Brain microvascular endothelial cell (primary cell): ENCODE measurements at regions not wholly inside any gene's neighbourhood (a gene's known extent, or its start where the extent isn't known, plus 50 kb on each side); places are given as distances from the start of the nearest gene placed in this dataset.
"Not testable (repeated sequence)": the region's sequence is repeated elsewhere in the genome, so short reads cannot be mapped to it uniquely, and the experiment has no call there.

Experiments used
- DNase-seq: peaks from one replicate; pipeline ENCODE4 v3.0.0-alpha.2; 2020
- H3K27ac ChIP-seq: fragments of 250-450 bp; sonication (Bioruptor Pico); 2 replicates; pipeline ENCODE4 v1.5.1; 2020; ENCODE audit warnings: mild to moderate bottlenecking, moderate library complexity
- H3K27me3 ChIP-seq: fragments of 250-450 bp; sonication (Bioruptor Pico); replicated peaks from 2 replicates; pipeline ENCODE4 v1.5.1; 2020; ENCODE audit warnings: mild to moderate bottlenecking
- H3K36me3 ChIP-seq: fragments of 250-450 bp; sonication (Bioruptor Pico); replicated peaks from 2 replicates; pipeline ENCODE4 v1.5.1; 2020; ENCODE audit warnings: mild to moderate bottlenecking
- H3K4me3 ChIP-seq: 2 replicates; pipeline ENCODE4 v1.5.1; 2011; ENCODE audit warnings: low read depth, mild to moderate bottlenecking, control low read depth, low read length, moderate library complexity
- in situ Hi-C: cut with HindIII; loops from 2 replicates; pipeline ENCODE4 v1.10.0; 2017; ENCODE audit warnings: low sequenced_read_pairs, low pct_ligation_motif_present
- TF ChIP-seq, protein P1 (sequence below): IDR thresholded peaks from 2 replicates; pipeline ENCODE4 v1.5.1; 2011; ENCODE audit warnings: low read depth, mild to moderate bottlenecking, moderate library complexity, low read length, control low read depth, inconsistent platforms; ENCODE audit errors: missing control alignments

DNA sequence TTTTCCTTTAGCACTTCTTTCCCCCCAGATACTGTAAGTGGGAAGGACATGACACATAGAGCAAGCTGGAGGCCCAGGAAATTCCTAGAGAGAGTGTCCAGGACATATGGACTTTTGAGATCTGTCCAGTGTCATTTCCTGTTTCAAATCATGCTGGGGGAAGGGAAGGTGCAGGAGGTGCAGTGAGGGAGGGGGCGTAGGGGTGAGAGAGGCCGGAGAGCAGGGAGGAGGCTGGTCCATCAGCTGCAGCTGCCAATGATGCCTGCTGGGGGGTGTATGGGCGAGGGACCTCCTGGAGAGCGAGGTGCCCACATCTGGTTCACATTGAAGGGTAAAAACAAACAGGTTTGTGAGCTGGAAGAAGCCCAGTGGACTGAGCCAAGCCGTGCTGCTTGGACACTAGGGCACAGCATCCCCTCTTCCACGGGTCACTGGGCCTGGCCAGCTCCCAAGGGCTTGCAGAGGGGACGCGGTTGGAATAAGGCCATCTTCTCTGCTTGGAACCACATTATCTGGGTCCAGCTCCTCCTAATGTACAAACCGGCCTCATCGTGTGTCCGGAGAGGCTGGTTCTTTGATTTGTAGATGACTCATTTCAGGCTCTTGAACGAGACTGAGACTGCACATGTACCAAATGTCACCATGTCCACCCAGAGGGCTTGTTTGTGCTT, 70.4 kb upstream of the SMURF2 start:
- Histone ChIP-seq H3K36me3 (no peaks in the 10 kb centered on the region), H3K4me3 (no peak overlapping the region), H3K27me3 (no peaks in the 10 kb centered on the region), H3K27ac (peak overlapping the region; percentile 10)
- peak; percentile 62 for DNase-seq
- in situ Hi-C loops = no loop called here
- TF ChIP-seq, protein P1, sequence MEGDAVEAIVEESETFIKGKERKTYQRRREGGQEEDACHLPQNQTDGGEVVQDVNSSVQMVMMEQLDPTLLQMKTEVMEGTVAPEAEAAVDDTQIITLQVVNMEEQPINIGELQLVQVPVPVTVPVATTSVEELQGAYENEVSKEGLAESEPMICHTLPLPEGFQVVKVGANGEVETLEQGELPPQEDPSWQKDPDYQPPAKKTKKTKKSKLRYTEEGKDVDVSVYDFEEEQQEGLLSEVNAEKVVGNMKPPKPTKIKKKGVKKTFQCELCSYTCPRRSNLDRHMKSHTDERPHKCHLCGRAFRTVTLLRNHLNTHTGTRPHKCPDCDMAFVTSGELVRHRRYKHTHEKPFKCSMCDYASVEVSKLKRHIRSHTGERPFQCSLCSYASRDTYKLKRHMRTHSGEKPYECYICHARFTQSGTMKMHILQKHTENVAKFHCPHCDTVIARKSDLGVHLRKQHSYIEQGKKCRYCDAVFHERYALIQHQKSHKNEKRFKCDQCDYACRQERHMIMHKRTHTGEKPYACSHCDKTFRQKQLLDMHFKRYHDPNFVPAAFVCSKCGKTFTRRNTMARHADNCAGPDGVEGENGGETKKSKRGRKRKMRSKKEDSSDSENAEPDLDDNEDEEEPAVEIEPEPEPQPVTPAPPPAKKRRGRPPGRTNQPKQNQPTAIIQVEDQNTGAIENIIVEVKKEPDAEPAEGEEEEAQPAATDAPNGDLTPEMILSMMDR = no peak

DNA sequence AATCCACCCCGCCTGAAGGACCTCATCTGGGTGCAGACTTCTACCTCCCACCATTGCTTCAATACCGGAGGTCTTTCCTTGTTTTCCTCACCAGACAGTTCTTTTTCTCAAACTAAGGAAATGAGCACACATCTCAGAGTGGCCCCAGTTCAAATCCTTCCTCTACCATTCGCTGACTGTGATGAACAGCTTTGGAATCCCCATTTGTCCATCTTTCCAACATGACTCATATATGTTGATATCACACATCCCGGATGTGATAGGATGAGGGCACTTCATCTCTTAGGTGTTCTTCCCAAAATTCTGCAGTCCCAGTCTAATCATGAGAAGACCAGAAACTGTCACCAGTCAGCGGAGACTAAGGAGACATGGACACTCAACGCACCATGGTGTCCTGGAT, 67.9 kb upstream of the SMURF2 start:
- H3K36me3 ChIP-seq, H3K4me3 ChIP-seq, H3K27me3 ChIP-seq, in situ Hi-C loops: not testable (repeated sequence)
- peak overlapping the region; percentile 31 for H3K27ac ChIP-seq
- DNase-seq = peak; percentile 69

DNA sequence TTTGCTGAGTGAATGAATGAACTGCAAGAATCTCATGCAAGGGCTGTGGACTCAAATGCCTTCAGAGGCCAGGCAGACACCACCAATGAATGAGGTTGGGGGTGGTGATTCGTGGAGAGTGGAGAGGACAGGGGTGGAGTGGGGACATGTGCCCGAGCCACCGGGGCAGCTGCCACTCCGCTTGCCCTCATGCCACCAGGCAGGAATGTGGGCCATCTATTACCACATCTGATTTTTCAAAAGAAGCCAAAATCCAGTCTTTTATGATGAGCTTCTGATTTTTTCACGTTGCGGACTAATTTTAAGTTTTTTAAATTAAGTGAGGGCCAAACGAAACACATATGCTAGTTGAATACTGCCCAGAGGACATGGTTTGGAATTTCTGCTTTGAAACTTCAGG, 67.1 kb upstream of the SMURF2 start:
- H3K4me3 ChIP-seq = no peak overlapping the region
- no peaks in the 10 kb centered on the region for H3K27me3 ChIP-seq
- TF ChIP-seq, protein P1 = no peak
- no peaks in the 10 kb centered on the region for H3K36me3 ChIP-seq
- DNase-seq = no peak
- H3K27ac ChIP-seq = no peak overlapping the region
- in situ Hi-C loops = no loop called here

DNA sequence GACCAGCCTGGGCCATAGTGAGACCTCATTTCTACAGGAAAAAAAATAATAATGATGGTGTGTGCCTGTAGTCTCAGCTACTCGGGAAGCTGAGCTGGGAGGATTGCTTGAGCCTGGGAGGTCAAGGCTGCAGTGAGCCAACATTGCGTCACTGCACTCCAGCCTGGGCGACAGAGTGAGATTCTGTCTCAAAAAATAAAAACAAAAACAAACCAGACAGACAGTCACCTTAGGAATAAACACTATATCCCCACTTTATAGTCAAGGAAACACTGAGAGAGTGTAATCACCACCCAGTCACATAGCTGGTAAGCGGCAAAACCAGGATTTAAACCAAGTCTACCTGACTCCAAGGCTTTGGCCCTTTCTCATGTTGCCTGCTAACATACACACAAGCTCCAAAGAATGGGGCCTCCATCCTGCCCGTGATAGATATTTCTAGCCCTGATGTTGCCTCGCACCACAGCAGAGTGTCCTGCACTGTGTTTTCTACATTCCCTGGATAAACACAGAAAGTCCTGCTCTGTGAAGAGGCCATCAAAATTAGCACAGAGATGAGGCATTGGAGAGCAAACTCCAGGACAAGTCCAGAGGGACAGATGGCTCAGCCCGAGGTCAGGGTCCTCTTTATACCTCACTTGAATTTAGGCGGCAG, 66.1 kb upstream of the SMURF2 start:
- TF ChIP-seq, protein P1 = no peak
- H3K4me3 ChIP-seq = no peak overlapping the region
- no peak for DNase-seq

DNA sequence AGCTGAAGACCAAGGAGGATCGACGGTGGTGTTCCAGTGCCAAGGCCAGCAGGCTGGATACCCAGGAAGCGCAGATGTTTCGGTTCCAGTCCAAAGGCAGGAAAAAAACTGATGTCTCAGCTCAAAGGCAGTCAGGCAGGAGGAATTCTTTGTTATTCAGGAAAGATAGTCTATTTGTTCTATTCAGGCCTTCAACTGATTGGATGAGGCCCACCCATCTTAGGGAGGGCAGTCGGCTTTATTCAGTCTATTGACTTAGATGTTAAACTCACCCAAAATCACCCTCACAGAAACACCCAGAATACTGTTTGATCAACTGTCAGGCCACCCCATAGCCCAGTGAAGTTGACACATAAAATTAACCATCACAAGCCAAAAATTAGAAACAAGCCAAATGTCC, 63.9 kb upstream of the SMURF2 start:
- H3K27ac ChIP-seq, DNase-seq, H3K36me3 ChIP-seq, H3K4me3 ChIP-seq, in situ Hi-C loops, H3K27me3 ChIP-seq: not testable (repeated sequence)

More for the DNA sequence above, 66.1 kb upstream of the SMURF2 start:
- H3K27ac ChIP-seq = peak overlapping the region; percentile 54
- no peaks in the 10 kb centered on the region for H3K36me3 ChIP-seq
- in situ Hi-C loops = no loop called here
- H3K27me3 ChIP-seq = no peaks in the 10 kb centered on the region

DNA sequence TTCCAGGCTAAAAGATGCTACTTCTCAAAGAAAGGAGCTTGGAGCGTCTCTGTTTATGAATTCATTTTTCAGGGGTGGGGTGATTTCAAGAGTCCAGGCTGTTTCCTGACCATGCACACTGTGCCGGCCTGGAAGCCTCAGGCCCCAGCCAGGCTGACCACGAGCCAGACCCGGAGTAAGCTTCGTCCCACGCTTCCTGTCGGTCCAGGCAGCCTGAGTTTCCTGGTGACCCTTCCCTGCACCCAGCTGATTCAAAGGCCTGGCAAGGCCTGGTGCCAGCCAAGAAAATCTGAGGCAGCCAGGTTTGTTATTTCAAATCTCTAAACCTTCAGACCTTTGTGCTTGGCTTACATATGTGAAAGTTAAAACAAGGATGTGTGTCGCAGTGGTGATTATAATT, 62.1 kb upstream of the SMURF2 start:
- in situ Hi-C loops, H3K4me3 ChIP-seq, H3K27me3 ChIP-seq, H3K36me3 ChIP-seq: not testable (repeated sequence)
- peak overlapping the region; percentile 81 for H3K27ac ChIP-seq
- peak; percentile 73 for DNase-seq

DNA sequence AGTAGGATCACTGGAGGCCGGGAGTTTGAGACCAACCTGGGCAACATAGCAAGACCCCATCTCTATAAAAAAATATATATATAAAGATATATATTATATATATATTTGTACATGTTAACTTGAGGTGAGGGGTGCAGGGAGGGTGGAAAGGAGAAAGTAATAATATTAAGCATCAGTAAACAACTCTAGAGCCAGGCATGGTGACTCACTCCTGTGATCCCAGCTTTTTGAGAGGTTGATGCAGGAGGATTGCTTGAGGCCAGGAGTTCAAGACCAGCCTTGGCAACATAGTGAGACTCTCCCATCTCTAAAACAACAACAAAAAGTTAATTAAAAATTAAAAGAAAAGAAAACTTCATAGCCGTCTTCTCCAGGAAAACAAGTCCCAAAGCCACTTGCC, 61.7 kb upstream of the SMURF2 start:
- H3K36me3 ChIP-seq = no peaks in the 10 kb centered on the region
- peak overlapping the region; percentile 81 for H3K27ac ChIP-seq
- H3K4me3 ChIP-seq = no peak overlapping the region
- no peak for DNase-seq
- no peaks in the 10 kb centered on the region for H3K27me3 ChIP-seq
- TF ChIP-seq, protein P1 = no peak
- in situ Hi-C loops = no loop called here

DNA sequence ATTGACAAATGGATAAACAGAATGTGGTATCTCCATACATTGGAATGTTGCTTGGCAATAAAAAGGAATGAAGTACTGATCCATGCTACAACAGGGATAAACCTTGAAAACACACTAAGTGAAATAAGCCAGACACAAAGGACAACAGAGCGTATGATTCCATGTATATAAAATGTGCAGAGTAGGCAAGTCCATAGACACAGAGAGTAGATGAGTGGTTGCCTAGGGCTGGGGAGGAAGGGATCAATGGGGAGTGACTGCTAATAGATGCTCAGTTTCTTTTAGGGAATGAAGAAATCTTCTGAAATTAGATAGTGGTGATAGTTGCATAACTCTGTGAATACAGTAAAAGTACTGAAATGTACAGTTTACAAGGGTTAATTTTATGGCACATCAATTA, 59.4 kb upstream of the SMURF2 start:
- H3K4me3 ChIP-seq, H3K27ac ChIP-seq, in situ Hi-C loops, DNase-seq, H3K36me3 ChIP-seq, H3K27me3 ChIP-seq: not testable (repeated sequence)

DNA sequence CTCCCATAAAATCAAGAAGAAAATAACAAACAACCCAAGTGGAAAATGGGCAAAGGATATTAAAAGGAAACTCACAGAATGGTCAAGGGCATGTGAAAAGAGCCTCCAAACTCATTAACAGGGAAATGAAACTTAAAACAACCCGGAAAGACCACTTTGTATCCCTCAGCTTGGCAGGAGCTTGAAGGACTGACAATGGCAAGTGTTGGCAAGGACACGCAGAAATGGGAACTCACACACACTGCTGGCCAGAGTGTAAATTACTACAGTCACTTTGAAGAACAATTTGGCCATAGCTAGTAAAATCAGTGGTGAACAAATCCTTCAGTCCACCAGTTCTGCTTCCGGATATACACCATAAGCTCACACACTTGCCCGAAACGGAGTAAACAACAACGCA, 58.1 kb upstream of the SMURF2 start:
- H3K27ac ChIP-seq, H3K27me3 ChIP-seq, H3K36me3 ChIP-seq, DNase-seq, in situ Hi-C loops, H3K4me3 ChIP-seq: not testable (repeated sequence)

DNA sequence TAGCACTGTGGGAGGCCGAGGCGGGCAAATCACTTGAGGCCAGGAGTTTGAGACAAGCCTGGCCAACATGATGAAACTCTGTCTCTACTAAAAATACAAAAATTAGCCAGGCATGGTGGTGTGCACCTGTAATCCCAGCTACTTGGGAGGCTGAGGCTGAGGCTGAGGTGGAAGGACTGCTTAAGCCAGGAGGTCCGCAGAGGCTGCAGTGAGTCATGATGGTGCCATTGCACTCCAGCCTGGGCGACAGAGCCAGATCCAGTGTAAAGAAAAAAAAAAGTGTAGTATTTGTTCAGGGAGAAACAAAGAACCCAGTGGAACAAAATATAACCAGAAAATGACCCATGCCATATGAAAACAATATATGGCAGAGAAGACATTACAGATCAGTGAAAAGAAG, 57.4 kb upstream of the SMURF2 start:
- DNase-seq, H3K4me3 ChIP-seq, H3K27me3 ChIP-seq, in situ Hi-C loops, H3K36me3 ChIP-seq, H3K27ac ChIP-seq: not testable (repeated sequence)
